Transverse colon (tissue), 4 donors: ENCODE measurements at regions not wholly inside any gene's neighbourhood (a gene's known extent, or its start where the extent isn't known, plus 50 kb on each side); places are given as distances from the start of the nearest gene placed in this dataset.

Source experiments
- DNase-seq: peaks from one replicate; pipeline ENCODE4 v3.0.0-alpha.2; 2019
- H3K27ac ChIP-seq, 4 donors: fragments of 200-600 bp; sonication (generic); 2 replicates each; pipeline ENCODE4 v1.5.1; 2016 to 2018; ENCODE audit warnings: inconsistent platforms in 4 of 4
- H3K27me3 ChIP-seq: fragments of 200-600 bp; sonication (generic); 2 replicates; pipeline ENCODE4 v1.5.1; 2017; ENCODE audit warnings: inconsistent platforms
- H3K36me3 ChIP-seq, 4 donors: fragments of 200-600 bp; sonication (generic); 2 replicates each; pipeline ENCODE4 v1.5.1; 2017 to 2019; ENCODE audit warnings: inconsistent platforms in 4 of 4
- H3K4me1 ChIP-seq, 4 donors: fragments of 200-600 bp; sonication (generic); 2 replicates each; pipeline ENCODE4 v1.5.1; 2017 to 2020; ENCODE audit warnings: inconsistent platforms in 4 of 4
- H3K4me3 ChIP-seq, 4 donors: fragments of 200-600 bp; sonication (generic); 1 replicate in 1 of 4; 2 replicates in 3 of 4; pipeline versions ENCODE4 v1.5.1 to v1.6.1; 2017 to 2019; ENCODE audit warnings: inconsistent platforms in 4 of 4
- H3K9me3 ChIP-seq, 2 donors: fragments of 200-600 bp; sonication (generic); 2 replicates each; pipeline ENCODE4 v1.5.1; 2017 to 2019; ENCODE audit warnings: inconsistent platforms in 2 of 2
- EP300 ChIP-seq: sonication (generic); formaldehyde crosslinking; IDR thresholded peaks from one replicate; pipeline ENCODE4 v1.6.1; 2017; ENCODE audit warnings: antibody characterized with exemption, low read depth
- POLR2A ChIP-seq: fragments of 450-650 bp; IDR thresholded peaks from one replicate; pipeline ENCODE4 v1.6.1; 2016; ENCODE audit warnings: antibody characterized with exemption, mild to moderate bottlenecking, moderate library complexity
- POLR2AphosphoS5 ChIP-seq, 3 donors: sonication (generic); formaldehyde crosslinking; IDR thresholded peaks; one replicate each; pipeline ENCODE4 v1.6.1; 2016; ENCODE audit warnings: antibody characterized with exemption in 3 of 3
- WGBS, 2 donors: methylation state at CpG; one replicate each; pipeline ENCODE4 v1.1.5; 2018; ENCODE audit warnings: low coverage in 1 of 2; 5-methylcytosine and 5-hydroxymethylcytosine counted together
- in situ Hi-C, 4 donors: fragments of 200-750 bp; cut with MboI; loops; one replicate each; pipeline versions ENCODE4 v1.15.0 to v1.15.1; 2017; ENCODE audit warnings: low sequenced_read_pairs in 3 of 4, low pct_ligation_motif_present in 1 of 4, low pct_unique_long_range_greater_than_20kb in 1 of 4
- intact Hi-C: fragments of 100-400 bp; cut with DNase I; formaldehyde crosslinking; loops from one replicate; pipeline ENCODE4 v1.15.1; 2023; ENCODE audit warnings: low total_unique reads
- TF ChIP-seq, protein P1 (sequence below), 5 experiments: fragments of 200-600 bp in 3 of 5; fragments of 450-650 bp in 2 of 5; sonication (generic) in 3 of 5; IDR thresholded peaks; 1 replicate in 2 of 5; 2 replicates in 3 of 5; pipeline ENCODE4 v1.5.1; 2016 to 2017; ENCODE audit warnings: antibody characterized with exemption in 5 of 5, inconsistent platforms in 3 of 5, mild to moderate bottlenecking in 2 of 5, moderate library complexity in 1 of 5

DNA sequence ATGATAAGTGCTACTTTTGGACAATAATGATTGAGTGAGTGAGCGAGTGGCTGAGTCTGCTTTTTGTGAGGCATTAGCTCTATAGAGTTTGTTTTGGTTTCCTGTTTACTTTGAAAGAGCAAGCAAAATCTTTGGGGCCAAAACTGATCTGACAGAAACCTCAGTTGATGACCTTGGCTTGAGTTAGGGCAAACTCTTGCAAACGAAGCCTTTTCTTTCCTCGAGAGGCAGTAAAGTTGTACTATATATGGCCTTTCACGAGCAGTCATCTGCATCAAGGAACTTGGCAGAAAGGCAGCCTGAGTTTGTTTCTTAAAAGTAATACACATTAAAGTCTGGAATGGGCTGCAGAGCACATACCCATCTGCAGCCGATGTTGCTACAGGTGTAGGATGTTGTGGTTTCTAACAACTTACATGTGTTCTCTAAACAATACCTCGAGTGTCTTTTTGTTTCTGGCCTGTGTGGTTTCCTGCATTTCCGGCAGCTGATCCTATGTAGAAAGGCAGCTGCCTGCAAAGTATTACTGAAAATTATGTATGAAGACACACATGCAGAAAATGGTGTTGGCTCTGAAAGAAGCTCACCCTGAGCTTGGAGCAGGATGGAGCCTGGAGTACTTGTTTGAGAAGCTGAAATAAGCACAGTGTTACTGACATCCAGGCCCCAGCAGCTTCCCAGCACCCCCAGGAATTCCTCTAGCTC, 60.8 kb downstream of the FOXD1 start:
- DNase-seq, result peak; percentile 49
- TF ChIP-seq EP300, result no peak
- TF ChIP-seq, protein P1, sequence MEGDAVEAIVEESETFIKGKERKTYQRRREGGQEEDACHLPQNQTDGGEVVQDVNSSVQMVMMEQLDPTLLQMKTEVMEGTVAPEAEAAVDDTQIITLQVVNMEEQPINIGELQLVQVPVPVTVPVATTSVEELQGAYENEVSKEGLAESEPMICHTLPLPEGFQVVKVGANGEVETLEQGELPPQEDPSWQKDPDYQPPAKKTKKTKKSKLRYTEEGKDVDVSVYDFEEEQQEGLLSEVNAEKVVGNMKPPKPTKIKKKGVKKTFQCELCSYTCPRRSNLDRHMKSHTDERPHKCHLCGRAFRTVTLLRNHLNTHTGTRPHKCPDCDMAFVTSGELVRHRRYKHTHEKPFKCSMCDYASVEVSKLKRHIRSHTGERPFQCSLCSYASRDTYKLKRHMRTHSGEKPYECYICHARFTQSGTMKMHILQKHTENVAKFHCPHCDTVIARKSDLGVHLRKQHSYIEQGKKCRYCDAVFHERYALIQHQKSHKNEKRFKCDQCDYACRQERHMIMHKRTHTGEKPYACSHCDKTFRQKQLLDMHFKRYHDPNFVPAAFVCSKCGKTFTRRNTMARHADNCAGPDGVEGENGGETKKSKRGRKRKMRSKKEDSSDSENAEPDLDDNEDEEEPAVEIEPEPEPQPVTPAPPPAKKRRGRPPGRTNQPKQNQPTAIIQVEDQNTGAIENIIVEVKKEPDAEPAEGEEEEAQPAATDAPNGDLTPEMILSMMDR (IDR thresholded peaks at IDR 0.05), result no peak
- no peak for TF ChIP-seq POLR2A
- no peak for TF ChIP-seq POLR2AphosphoS5 (IDR thresholded peaks at IDR 0.05)
- 22 to 32% methylated on average over 4 to 7 of the region's 7 CpGs for WGBS, 2 donors

DNA sequence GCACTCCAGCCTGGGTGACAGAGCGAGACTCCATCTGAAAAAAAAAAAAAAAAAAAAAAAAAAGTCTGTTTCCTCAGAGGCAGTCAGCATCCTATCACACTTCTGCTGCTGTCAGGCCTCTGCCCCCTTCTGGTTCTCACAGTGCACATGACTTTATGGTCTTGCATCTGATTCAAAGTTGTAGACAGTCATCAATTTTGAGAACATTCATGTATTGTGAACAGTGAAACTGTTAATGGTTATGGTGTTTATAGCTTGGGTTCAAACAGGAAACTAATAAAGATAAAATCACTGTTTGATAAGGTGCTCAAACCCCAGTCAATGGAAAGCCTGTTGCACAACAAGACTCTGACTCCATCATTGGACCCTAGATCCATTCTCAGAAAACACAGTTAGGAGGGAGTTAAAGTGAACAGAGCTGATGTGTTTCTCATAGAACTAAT, 61.4 kb downstream of the FOXD1 start:
- Histone ChIP-seq H3K9me3 (peaks cover 13% of the 10 kb centered on the region in 2 donors), H3K4me1 (peaks cover 0 to 13% (median 6%) of the 10 kb centered on the region in 4 donors), H3K27me3 (peaks cover 26% of the 10 kb centered on the region), H3K36me3 (no peaks in the 10 kb centered on the region), H3K27ac (peak overlapping the region in 1 of 4 donors; percentile 51), H3K4me3 (no peak overlapping the region)
- in situ Hi-C loops, result no loop called here
- DNase-seq, result peak; percentile 19
- 83% methylated on average over 1 of the region's 1 CpG; no CpG with 5 or more reads in 1 of the 2 donors for WGBS, 2 donors
- intact Hi-C loops, result no loop called here
- TF ChIP-seq POLR2AphosphoS5 (IDR thresholded peaks at IDR 0.05), result no peak
- TF ChIP-seq, protein P1 (IDR thresholded peaks at IDR 0.05), result no peak
- no peak for TF ChIP-seq EP300
- TF ChIP-seq POLR2A, result no peak

More for the DNA sequence above, 60.8 kb downstream of the FOXD1 start:
- peaks cover 13% of the 10 kb centered on the region in 2 donors for H3K9me3 ChIP-seq
- H3K36me3 ChIP-seq, result no peaks in the 10 kb centered on the region
- intact Hi-C loops, result no loop called here
- H3K4me3 ChIP-seq, result no peak overlapping the region
- peaks cover 20% of the 10 kb centered on the region for H3K27me3 ChIP-seq
- peaks cover 0 to 10% (median 4%) of the 10 kb centered on the region in 4 donors for H3K4me1 ChIP-seq
- in situ Hi-C loops, result no loop called here
- peak overlapping the region in 1 of 4 donors; percentile 51 for H3K27ac ChIP-seq

DNA sequence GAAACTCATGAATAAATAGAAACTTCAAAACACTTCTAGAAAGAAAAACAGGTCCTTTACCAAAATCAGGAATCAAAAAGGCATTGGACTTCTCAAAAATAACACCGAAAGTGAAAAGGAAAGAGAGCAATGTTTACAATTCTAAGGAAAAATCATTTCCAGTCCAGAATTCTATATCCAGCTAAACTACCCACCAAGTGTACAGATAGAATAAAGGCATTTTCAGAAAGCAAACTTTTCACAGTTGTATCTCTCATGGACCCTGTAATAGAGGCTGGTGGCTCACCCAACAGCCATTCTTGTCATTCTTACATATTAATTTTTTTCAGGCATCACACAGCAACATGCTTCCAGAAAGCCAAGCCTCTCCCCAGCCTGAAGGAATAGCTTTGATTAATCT, 63.7 kb downstream of the FOXD1 start:
- 85 to 86% methylated on average over 1 of the region's 1 CpG for WGBS, 2 donors
- TF ChIP-seq POLR2A (no peak), EP300 (no peak), POLR2AphosphoS5 (IDR thresholded peaks at IDR 0.05) (no peak)
- TF ChIP-seq, protein P1 (IDR thresholded peaks at IDR 0.05), result no peak
- Histone ChIP-seq H3K27me3 (peaks cover 49% of the 10 kb centered on the region), H3K27ac (no peak overlapping the region), H3K36me3 (no peaks in the 10 kb centered on the region), H3K4me1 (peaks cover 6 to 24% (median 14%) of the 10 kb centered on the region in 4 donors), H3K4me3 (no peak overlapping the region), H3K9me3 (peaks cover 13% of the 10 kb centered on the region in 2 donors)
- in situ Hi-C loops (no loop called here), intact Hi-C loops (no loop called here)
- no peak for DNase-seq

GRCh38 chr5:73382401-73382740, 66.2 kb downstream of the FOXD1 start:
- H3K4me3 ChIP-seq, result peak overlapping the region in 2 of 4 donors; percentile 17 to 44
- 40 to 47% methylated on average over 1 to 27 of the region's 27 CpGs for WGBS, 2 donors
- DNase-seq, result no peak
- peaks cover 6 to 14% (median 13%) of the 10 kb centered on the region in 4 donors for H3K4me1 ChIP-seq
- in situ Hi-C loops, result no loop called here
- H3K36me3 ChIP-seq, result no peaks in the 10 kb centered on the region
- no peak for TF ChIP-seq EP300
- no peak for TF ChIP-seq POLR2A
- TF ChIP-seq, protein P1 (IDR thresholded peaks at IDR 0.05), result no peak
- no peak overlapping the region for H3K27ac ChIP-seq
- H3K27me3 ChIP-seq, result peaks cover 72% of the 10 kb centered on the region
- peaks cover 13% of the 10 kb centered on the region in 2 donors for H3K9me3 ChIP-seq
- intact Hi-C loops, result no loop called here
